GM10266 (cell line): ENCODE measurements at regions not wholly inside any gene's neighbourhood (a gene's known extent, or its start where the extent isn't known, plus 50 kb on each side); places are given as distances from the start of the nearest gene placed in this dataset.
"Not testable (repeated sequence)": the region's sequence is repeated elsewhere in the genome, so short reads cannot be mapped to it uniquely, and the experiment has no call there.

ENCODE experiments used
- DNase-seq: peaks from one replicate; pipeline ENCODE4 v3.0.0; 2012; ENCODE audit errors: extremely low spot score
- TF ChIP-seq, protein P1 (sequence below): IDR thresholded peaks from 2 replicates; pipeline ENCODE4 v1.5.1; 2012; ENCODE audit warnings: mild to moderate bottlenecking, low read depth; ENCODE audit not compliant: control insufficient read depth, insufficient read depth; ENCODE audit errors: missing control alignments

DNA sequence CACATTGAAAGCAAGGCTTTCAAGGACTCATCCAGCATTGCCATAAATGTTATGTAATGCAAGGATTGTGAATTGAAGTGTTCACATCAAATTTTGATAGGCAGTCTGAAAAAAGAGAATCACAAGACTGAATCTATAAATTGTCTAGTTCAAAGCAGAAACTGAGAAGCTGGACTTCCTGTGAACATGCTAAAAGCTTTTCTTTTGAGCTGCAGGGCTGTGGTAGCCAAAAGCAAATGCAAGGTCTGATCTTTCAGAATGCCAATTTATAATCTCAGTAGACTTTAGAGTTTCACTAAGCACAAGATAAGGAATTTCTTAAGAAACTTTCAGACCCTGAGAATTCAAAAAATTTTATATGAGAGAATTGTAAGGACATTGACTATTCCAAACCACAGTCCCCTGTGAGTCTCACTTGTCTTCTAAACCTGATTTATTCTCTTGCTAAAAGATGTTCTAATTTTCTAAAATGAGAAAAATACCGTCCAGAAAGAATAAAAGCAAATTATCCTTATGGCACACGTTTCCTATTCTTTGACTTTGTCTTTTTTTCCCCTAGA lies 1700.3 kb downstream of the OTOL1 start:
- DNase-seq, result no peak
- TF ChIP-seq, protein P1, sequence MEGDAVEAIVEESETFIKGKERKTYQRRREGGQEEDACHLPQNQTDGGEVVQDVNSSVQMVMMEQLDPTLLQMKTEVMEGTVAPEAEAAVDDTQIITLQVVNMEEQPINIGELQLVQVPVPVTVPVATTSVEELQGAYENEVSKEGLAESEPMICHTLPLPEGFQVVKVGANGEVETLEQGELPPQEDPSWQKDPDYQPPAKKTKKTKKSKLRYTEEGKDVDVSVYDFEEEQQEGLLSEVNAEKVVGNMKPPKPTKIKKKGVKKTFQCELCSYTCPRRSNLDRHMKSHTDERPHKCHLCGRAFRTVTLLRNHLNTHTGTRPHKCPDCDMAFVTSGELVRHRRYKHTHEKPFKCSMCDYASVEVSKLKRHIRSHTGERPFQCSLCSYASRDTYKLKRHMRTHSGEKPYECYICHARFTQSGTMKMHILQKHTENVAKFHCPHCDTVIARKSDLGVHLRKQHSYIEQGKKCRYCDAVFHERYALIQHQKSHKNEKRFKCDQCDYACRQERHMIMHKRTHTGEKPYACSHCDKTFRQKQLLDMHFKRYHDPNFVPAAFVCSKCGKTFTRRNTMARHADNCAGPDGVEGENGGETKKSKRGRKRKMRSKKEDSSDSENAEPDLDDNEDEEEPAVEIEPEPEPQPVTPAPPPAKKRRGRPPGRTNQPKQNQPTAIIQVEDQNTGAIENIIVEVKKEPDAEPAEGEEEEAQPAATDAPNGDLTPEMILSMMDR, result no peak

DNA sequence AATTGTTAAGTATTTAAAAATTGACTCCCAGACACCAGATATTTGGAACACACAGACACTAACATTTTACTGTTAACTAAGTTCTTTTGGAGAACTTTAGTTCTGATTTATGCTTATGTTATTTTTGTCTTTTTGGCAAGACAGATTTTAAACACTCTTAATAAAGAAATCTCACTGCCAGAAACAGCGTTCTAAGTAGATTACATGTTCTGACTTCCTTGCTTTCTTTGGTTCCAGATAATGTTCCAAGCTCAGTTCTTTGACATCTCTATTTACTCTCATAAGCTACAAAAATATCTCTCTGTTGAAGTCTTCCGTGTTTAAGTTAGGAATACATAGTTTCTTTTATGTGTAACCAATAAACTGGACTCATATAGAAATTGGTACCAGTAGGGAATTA lies 1699.6 kb downstream of the OTOL1 start:
- TF ChIP-seq, protein P1, result no peak
- no peak for DNase-seq

DNA sequence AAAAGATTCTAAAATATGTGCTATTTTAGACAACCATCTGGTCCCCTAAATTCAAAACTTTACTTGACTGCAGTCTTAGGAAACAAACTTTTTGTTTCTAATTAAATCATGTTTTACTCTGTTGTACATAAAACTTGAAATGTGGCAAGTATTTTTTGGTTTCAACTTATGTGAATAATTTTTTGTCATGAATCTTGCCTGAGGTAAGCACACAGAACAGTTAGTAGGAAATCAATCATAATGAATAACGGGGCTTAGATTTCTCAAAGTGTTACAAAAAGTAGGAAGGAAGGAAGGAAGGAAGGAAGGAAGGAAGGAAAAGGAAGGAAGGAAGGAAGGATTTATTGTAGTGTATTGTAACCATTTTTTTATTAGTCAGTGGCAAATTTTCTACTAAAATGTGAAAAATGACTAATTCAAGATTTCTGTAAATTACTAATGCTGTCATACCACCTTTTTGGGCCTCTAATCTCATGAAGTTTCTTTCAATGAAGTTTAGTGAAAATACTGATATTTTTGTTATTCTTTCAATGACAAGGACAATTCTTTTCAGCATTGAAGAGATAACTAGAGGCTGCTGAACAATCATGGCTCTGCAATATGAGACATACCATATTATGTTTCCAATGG lies 1689.2 kb downstream of the OTOL1 start:
- TF ChIP-seq, protein P1, result no peak
- no peak for DNase-seq

DNA sequence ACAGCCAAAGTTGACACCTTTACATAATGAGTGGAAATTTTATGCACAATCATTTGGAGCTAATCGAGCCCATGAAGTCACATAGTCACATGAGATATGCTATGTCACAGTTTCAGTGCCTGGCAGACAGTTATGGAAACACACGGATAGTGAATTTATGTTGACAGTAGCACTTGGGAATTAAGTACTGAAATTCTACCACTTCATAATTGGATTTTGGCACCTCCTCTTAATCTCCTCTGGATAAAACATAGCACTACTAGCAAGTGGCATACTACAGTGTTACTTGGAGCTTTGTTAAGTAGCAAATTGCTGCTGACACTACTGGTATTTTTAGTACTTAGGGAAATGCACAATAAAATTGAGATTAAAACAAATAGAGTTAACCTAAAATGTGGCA lies 1679.4 kb downstream of the OTOL1 start:
- TF ChIP-seq, protein P1, result no peak
- DNase-seq, result no peak

DNA sequence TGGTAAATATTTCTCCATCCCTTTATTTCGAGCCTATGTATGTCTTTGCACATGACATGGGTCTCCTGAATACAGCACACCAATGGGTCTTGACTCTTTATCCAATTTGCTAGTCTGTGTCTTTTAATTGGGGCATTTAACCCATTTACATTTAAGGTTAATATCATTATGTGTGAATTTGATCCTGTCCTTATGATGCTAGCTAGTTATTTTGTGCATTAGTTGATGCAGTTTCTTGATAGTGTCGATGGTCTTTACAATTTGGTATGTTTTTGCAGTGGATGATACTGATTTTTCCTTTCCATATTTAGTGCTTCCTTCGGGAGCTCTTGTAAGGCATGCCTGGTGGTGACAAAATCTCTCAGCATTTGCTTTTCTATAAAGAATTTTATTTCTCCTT lies 1675.9 kb downstream of the OTOL1 start:
- not testable (repeated sequence) for DNase-seq

DNA sequence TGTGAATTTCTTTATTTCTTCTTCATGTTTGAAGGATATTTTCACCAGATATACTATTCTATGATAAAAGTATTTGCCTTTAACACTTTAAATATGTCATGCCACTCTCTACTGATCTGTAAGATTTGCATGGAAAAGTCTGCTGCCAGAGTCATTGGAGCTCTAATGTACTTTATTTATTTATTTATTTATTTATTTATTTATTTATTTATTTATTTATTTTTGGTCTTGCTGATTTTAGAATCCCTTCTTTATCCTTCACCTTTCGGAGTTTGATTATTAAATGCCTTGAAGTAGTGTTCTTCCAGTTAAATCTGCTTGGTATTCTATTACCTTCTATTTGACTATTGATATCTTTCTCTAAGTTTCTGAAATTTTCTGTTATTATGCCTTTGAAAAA lies 1669.6 kb downstream of the OTOL1 start:
- TF ChIP-seq, protein P1, result no peak
- DNase-seq, result no peak

DNA sequence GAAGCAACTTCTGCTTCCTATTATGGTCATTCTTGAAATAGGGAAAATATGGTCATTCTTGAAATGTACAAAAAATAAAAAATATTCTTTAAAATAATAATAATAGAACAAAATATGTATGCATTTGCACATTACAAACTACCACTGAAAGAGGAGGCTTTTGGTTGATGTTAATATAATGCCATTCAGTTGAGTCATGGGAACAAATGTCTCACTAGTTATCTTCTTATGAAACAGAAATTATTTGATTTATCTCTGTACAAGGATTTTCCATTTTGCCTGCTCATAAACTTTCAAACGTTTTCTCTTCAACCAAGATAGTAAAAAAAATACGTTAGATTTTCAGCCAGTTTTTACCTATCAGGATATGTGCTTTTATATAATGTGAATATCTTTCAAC lies 1662.7 kb downstream of the OTOL1 start:
- TF ChIP-seq, protein P1, result no peak
- no peak for DNase-seq

DNA sequence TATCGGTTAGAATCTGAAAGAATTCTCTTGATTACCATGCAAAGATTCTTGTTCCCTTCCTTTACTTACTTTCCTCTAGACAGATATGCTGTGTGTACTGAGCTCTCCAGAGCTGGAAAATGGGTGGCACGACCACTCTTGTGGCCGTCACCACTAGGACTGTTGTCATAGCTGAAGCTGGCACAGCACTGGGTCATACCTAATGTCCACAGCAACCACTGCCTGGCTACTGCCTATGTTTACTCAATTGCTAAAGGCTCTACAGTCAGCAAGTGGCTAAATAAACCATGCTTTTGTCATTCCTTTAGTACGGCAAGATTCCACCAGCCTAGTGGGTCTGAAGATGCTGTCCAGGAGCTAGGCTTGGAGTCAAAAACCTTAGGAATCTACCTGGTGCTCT lies 1643.0 kb downstream of the OTOL1 start:
- no peak for DNase-seq
- TF ChIP-seq, protein P1, result no peak
